Amygdala (tissue), 56 donors: ENCODE measurements at regions not wholly inside any gene's neighbourhood (a gene's known extent, or its start where the extent isn't known, plus 50 kb on each side); places are given as distances from the start of the nearest gene placed in this dataset.
A peak's percentile ranks its signal among the peaks of the same experiment; 100 is the strongest.
"Not testable (repeated sequence)": the region's sequence is repeated elsewhere in the genome, so short reads cannot be mapped to it uniquely, and the experiment has no call there.

Experiments used
- DNase-seq, 56 donors: peaks; one replicate each; lab custom pipeline; 2025; lab: John Stamatoyannopoulos, UW

GRCh38 chr2:152260939-152261338, 74.0 kb upstream of the FMNL2 start:
- DNase-seq, result no peak

- DNase-seq, result no peak
Measured at GRCh38 chr2:152263911-152264310, 71.1 kb upstream of the FMNL2 start.

GRCh38 chr2:152273732-152274260, 61.2 kb upstream of the FMNL2 start:
- DNase-seq, result not testable (repeated sequence)

DNA sequence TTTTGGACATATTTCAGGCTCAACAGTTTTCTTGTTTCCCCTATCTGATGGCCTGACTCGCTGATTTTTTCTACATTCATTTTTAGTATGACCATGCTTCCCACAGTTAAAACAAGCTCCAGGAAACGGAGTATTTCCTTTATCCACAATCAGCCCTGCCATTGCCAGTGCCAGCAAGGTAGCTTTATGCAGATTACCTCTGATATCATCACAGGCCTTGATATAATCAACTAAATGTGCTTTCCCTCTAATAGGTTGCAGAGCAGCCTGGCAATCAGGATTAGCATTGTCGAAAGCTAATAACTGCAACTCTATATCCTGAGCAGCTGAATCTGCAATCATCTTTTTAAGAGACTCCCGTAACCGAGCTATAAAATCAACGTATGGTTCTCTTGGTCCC, 57.1 kb upstream of the FMNL2 start:
- not testable (repeated sequence) for DNase-seq

DNA sequence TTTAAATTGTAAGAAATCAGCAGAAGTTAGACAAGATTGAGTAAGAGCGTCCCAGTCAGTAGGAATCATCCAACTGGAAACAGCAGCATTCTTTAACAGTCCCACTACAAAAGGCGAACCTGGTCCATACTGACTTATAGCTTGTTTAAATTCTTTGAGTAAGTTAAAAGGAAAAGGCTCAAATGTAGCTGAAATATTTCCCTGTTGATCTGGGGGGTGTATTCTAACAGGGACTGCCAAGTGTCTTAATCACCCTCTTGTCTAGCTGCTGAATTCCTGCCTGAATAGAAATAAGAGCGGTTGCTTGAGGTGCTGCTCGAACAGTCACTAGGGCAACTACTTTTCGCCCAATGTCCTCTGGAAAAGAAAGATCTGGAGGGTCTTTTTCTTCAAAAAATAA, 56.4 kb upstream of the FMNL2 start:
- no peak for DNase-seq

DNA sequence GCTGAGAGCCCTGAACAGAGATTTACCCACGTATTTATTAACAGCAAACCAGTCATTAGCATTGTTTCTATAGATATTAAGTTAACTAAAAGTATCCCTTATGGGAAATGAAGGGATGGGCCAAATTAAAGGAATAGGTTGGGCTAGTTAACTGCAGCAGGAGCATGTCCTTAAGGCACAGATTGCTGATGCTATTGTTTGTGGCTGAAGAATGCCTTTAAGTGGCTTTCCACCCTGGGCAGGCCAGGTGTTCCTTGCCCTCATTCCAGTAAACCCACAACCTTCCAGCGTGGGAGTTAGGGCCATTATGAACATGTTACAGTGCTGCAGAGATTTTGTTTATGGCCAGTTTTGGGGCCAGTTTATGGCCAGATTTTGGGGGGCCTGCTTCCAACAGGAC, 55.6 kb upstream of the FMNL2 start:
- DNase-seq, result not testable (repeated sequence)

DNA sequence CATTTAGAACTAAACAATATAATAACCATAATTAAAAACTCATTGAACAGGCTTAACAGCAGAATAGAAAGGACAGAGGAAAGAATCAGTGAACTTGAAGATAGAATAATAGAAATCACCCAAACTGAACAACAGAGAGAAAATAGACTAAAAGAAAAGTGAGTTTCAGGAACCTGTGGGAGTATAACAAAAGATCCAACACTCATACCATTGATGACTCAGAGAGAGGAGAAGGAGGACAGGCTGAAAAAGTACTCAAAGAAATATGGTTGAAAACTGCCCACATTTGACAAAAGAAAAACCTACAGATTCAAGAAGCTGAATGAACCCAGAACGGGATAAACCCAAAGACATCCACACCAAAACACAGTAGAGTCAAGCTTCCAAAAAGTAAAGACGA, 54.2 kb upstream of the FMNL2 start:
- no peak for DNase-seq

DNA sequence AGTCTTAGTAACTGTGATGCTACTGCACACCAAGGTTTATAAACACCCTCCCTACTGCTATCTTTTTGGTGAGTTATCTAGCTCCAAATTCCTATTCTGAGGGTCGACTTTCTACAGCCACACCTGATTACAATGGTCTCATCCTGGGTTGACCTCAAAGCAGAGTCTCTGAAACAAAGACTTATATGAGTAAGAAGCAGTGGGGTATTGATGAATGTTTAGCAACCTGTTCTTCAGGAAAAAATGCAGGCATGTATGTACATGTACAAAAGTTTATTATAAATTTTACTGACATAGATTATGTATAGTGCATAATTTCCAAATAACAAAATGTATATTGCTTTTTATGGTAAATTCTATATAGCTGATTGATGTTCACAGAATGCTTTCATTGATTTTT, 51.6 kb upstream of the FMNL2 start:
- no peak for DNase-seq

- peak in 6 of 56 donors; percentile 0 to 12 (median 2) for DNase-seq
Measured at GRCh38 chr2:152284398-152284797, 50.6 kb upstream of the FMNL2 start.
